ENCODE measurements at regions not wholly inside any gene's neighbourhood (a gene's known extent, or its start where the extent isn't known, plus 50 kb on each side); places are given as distances from the start of the nearest gene placed in this dataset.

DNA sequence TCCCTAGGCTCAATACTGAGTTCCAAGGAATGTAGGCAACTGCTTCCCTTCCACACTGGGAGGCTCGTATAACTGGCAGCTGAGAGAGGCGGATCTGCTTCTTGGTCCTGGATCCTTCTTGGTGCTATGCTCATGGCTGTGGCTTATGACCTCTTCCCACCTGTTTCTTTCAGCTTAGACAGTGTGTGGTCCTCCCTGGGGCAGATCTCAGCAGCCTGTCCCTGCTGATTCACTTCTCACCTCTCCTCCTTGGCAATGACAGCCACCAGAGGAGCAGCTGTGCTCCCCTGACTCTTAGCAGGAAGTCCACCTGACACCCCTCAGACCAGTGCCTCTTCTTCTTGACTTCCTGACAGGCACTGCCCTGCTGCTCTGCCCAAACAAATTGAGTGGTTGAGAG lies 75.1 kb upstream of the PTGFRN start:
- Histone ChIP-seq H3K9me3 (ENCODE audit: insufficient read depth, low read length) (no peaks in the 10 kb centered on the region), H4K20me1 (ENCODE audit: insufficient read depth, low read length) (no peaks in the 10 kb centered on the region), H3K79me2 (ENCODE audit: low read length) (no peaks in the 10 kb centered on the region), H3K27me3 (ENCODE audit: low read depth, low read length) (no peaks in the 10 kb centered on the region), H3K4me3 (ENCODE audit: low read length) (no peak overlapping the region), H3K4me2 (ENCODE audit: low read length) (no peak overlapping the region), H2AFZ (ENCODE audit: low read depth, low read length) (no peak overlapping the region), H3K36me3 (replicated peaks; ENCODE audit: low read depth, low read length) (no peaks in the 10 kb centered on the region), H3K4me1 (ENCODE audit: low read length) (peaks cover 13% of the 10 kb centered on the region), H3K27ac (ENCODE audit: low read length) (no peak overlapping the region), H3K9ac (ENCODE audit: low read length) (no peak overlapping the region)
- no peak for TF ChIP-seq EZH2phosphoT487 (IDR thresholded peaks at IDR 0.05; ENCODE audit: low read depth)
- TF ChIP-seq, protein P1, sequence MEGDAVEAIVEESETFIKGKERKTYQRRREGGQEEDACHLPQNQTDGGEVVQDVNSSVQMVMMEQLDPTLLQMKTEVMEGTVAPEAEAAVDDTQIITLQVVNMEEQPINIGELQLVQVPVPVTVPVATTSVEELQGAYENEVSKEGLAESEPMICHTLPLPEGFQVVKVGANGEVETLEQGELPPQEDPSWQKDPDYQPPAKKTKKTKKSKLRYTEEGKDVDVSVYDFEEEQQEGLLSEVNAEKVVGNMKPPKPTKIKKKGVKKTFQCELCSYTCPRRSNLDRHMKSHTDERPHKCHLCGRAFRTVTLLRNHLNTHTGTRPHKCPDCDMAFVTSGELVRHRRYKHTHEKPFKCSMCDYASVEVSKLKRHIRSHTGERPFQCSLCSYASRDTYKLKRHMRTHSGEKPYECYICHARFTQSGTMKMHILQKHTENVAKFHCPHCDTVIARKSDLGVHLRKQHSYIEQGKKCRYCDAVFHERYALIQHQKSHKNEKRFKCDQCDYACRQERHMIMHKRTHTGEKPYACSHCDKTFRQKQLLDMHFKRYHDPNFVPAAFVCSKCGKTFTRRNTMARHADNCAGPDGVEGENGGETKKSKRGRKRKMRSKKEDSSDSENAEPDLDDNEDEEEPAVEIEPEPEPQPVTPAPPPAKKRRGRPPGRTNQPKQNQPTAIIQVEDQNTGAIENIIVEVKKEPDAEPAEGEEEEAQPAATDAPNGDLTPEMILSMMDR (IDR thresholded peaks at IDR 0.05; ENCODE audit: low read depth, low read length): no peak

DNA sequence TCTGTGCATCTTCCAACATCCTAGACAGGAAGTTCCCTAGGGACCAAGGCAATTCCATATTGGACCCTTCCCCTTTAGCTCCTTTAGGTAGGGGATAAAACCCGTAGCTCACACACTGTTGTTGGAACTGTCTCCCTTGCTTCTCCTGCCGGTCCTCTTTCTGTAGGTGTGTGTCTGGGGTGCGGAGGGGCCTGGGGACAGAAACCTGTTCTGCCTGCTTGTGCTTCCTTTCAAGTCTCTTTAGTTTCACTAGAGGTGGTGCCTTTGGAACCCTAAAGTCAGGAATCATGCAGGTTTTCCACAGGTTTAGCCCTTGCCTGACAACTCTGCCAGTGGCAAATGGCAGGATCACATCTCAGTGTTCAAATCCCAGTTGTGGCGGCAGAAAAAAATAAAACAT lies 74.6 kb upstream of the PTGFRN start:
- Histone ChIP-seq H3K9ac (ENCODE audit: low read length) (no peak overlapping the region), H3K79me2 (ENCODE audit: low read length) (no peaks in the 10 kb centered on the region), H3K4me2 (ENCODE audit: low read length) (no peak overlapping the region), H3K27ac (ENCODE audit: low read length) (no peak overlapping the region), H3K27me3 (ENCODE audit: low read depth, low read length) (no peaks in the 10 kb centered on the region), H3K36me3 (replicated peaks; ENCODE audit: low read depth, low read length) (no peaks in the 10 kb centered on the region), H3K4me3 (ENCODE audit: low read length) (no peak overlapping the region), H2AFZ (ENCODE audit: low read depth, low read length) (no peak overlapping the region), H4K20me1 (ENCODE audit: insufficient read depth, low read length) (no peaks in the 10 kb centered on the region), H3K9me3 (ENCODE audit: insufficient read depth, low read length) (no peaks in the 10 kb centered on the region), H3K4me1 (ENCODE audit: low read length) (peaks cover 13% of the 10 kb centered on the region)
- TF ChIP-seq EZH2phosphoT487 (IDR thresholded peaks at IDR 0.05; ENCODE audit: low read depth): no peak
- TF ChIP-seq, protein P1 (IDR thresholded peaks at IDR 0.05; ENCODE audit: low read depth, low read length): no peak

DNA sequence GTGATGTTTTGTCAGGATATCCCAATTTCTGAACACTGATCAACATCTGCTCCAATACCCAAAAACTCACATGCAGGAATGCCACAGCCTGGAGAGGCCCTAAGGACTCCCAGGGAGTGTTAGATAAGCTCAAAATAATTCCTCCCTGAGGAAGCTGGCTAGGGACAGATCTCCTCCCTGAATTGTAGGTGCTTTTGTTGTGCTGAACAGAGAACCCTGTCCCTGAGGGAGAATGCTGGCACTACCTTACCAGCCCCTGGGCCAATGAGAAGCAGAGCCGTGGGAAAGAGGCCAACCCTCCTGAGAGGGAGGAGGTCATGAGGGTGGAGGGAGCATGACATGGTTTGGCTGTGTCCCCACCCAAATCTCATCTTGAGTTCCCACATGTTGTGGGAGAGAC lies 73.6 kb upstream of the PTGFRN start:
- Histone ChIP-seq H3K9ac (ENCODE audit: low read length) (no peak overlapping the region), H3K36me3 (replicated peaks; ENCODE audit: low read depth, low read length) (no peaks in the 10 kb centered on the region), H3K4me3 (ENCODE audit: low read length) (no peak overlapping the region), H3K27ac (ENCODE audit: low read length) (no peak overlapping the region), H2AFZ (ENCODE audit: low read depth, low read length) (no peak overlapping the region), H3K4me2 (ENCODE audit: low read length) (no peak overlapping the region), H3K79me2 (ENCODE audit: low read length) (no peaks in the 10 kb centered on the region), H3K4me1 (ENCODE audit: low read length) (peaks cover 13% of the 10 kb centered on the region), H3K27me3 (ENCODE audit: low read depth, low read length) (no peaks in the 10 kb centered on the region), H3K9me3 (ENCODE audit: insufficient read depth, low read length) (no peaks in the 10 kb centered on the region), H4K20me1 (ENCODE audit: insufficient read depth, low read length) (no peaks in the 10 kb centered on the region)
- TF ChIP-seq, protein P1 (IDR thresholded peaks at IDR 0.05; ENCODE audit: low read depth, low read length): no peak
- TF ChIP-seq EZH2phosphoT487 (IDR thresholded peaks at IDR 0.05; ENCODE audit: low read depth): no peak

DNA sequence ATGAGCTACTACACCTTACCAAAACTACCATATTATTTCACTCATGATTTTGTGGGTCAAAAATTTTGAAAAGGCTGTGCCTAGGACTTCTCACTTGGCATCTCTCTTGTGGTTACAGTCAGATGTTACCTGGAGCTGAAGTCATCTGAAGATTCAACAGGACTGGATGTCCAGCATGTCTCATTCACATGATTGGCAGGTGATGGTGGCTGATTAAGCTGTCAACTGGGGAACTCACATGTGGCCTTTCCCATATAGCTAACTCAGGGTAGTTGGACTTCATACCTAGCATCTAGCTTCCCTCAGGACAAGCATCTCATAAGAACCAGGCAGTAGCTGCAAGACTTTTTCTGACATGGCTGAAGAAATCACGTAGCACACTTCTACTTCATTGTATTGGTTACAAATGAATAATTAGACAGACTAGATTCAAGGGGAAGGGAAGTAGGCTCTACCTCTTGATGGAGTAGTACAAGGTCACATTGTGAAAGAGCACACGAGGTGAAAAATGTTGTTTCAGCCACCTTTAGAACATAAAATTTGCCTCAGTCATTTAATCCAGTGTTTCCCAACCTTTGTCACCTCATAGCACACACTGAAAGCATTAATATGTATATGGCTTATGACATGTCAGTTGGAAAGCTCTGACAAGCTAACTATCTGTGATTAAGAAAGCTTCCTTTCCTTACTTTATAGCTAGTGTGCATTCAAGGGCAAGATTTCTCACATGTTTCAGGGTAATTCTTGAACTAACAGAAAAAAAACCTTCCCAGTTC lies 68.0 kb upstream of the PTGFRN start:
- H3K79me2 ChIP-seq (ENCODE audit: low read length): no peaks in the 10 kb centered on the region
- no peaks in the 10 kb centered on the region for H3K36me3 ChIP-seq (replicated peaks; ENCODE audit: low read depth, low read length)

More for the DNA sequence above, 68.0 kb upstream of the PTGFRN start:
- Histone ChIP-seq H4K20me1 (ENCODE audit: insufficient read depth, low read length) (no peaks in the 10 kb centered on the region), H3K27ac (ENCODE audit: low read length) (no peak overlapping the region), H3K4me2 (ENCODE audit: low read length) (no peak overlapping the region), H3K9me3 (ENCODE audit: insufficient read depth, low read length) (no peaks in the 10 kb centered on the region), H3K4me3 (ENCODE audit: low read length) (no peak overlapping the region), H2AFZ (ENCODE audit: low read depth, low read length) (no peak overlapping the region), H3K27me3 (ENCODE audit: low read depth, low read length) (no peaks in the 10 kb centered on the region), H3K4me1 (ENCODE audit: low read length) (0 out of 2 replicates have a peak, but pooled peaks cover 5% of the 10 kb centered on the region), H3K9ac (ENCODE audit: low read length) (no peak overlapping the region)
- TF ChIP-seq EZH2phosphoT487 (IDR thresholded peaks at IDR 0.05; ENCODE audit: low read depth): no peak
- TF ChIP-seq, protein P1 (IDR thresholded peaks at IDR 0.05; ENCODE audit: low read depth, low read length): no peak

Measured in OCI-LY3 (cell line).